Fibroblast of skin of scalp (primary cell): ENCODE measurements at regions not wholly inside any gene's neighbourhood (a gene's known extent, or its start where the extent isn't known, plus 50 kb on each side); places are given as distances from the start of the nearest gene placed in this dataset.

Experiments
- DNase-seq: peaks from one replicate; pipeline ENCODE4 v3.0.0-alpha.2; 2013

DNA sequence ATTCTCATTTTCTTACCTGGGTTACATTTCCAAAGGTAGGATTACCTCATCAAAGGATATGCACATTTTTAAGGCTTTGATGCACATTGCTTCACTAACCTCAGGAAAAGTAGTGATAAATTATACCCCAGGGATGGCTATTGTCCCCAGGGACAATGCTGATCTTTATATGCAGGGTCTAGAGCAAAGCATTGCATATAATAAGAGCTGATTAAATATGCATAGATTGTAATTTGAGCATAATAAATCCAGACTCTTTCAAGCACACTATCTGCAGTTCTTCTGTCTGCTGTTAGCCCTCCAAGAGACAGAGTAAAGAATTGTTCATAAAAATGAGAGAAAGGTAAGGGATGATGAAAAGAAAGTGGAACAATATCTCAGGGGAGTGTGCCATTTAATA, 57.3 kb upstream of the SYT13 start:
- no peak for DNase-seq

DNA sequence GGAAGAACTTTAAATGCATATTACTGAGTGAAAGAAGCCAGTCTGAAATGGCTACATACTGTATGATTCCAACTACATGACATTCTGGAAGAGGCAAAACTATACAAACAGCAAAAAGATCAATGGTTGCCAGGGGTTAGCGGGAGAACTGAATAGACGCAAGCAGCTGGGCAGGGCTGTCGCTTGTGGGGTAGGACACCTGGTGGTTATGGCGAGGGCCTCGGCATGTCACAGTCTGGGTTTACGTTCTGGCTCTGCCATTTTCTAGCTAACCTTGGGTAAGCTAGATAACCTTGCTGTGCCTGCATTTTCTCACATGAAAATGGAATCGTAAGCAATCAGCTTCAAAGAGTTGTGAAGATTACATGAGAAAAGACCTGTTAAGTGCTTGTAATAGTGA, 55.2 kb upstream of the SYT13 start:
- no peak for DNase-seq

- peak; percentile 84 for DNase-seq
These were observed 53.8 kb upstream of the SYT13 start for GRCh38 chr11:45339729-45340519.

DNA sequence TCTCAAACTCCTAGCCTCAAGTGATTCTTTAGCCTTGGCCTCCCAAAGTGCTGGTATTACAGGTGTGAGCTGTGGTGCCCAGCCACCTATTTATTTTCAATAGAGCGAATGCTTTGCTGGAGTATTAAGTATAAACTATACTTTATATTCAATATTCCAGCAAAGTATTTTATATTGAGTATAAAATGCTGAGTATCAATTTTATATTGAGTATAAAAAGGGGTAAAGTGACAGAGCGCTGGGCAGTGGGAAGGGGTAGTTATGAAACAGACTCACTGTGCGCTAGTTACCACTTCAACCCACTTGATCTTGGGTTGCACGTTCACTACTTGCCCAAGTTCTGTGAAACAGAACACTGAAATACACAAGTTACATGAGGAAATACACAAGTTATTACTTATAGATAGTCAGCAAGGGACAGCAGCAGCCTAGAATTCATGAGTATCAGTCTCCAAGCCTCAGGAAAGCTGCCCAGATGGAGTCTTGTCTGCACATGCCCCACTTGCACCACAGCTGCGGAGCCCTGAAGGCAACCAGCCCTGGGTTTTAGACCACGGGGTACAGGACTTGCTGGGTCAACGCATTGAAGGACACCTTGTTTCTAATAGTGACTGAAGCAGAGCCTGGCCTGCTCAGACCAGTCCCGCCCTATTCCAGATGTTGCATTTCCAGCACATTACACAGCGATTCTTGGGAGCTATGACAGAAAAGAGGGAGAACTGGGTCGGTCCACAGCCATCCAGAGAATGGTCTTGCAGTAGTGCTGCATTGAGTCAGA, 51.6 kb upstream of the SYT13 start:
- DNase-seq = no peak

- DNase-seq = no peak
These were observed 50.0 kb upstream of the SYT13 start for GRCh38 chr11:45336136-45336535.
